IPS DF 4.7 (cell line): ENCODE measurements at regions not wholly inside any gene's neighbourhood (a gene's known extent, or its start where the extent isn't known, plus 50 kb on each side); places are given as distances from the start of the nearest gene placed in this dataset.

Source experiments
- DNase-seq: peaks from one replicate; pipeline ENCODE4 v3.0.0-alpha.2; 2013; ENCODE audit warnings: low spot score; ENCODE audit errors: extremely low read depth

DNA sequence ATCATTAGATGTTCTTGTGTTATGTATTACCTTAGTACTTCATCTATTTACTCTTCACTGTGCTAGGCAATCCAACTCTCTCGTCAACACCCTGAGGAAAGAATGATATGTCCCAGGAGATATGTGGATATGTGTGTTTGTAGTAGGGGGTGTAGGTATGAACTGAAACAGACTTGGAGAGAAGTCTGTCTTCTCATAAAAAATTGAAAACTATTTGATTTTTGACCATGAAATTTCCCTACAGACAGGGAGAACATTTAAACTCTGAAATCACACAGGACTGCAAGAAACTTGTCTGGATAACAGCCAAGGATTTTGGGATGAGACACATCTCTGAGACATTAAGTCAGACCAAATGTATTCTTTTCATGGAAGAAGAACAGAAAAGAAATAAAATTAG is 967.0 kb upstream of the FAT3 start:
- no peak for DNase-seq

DNA sequence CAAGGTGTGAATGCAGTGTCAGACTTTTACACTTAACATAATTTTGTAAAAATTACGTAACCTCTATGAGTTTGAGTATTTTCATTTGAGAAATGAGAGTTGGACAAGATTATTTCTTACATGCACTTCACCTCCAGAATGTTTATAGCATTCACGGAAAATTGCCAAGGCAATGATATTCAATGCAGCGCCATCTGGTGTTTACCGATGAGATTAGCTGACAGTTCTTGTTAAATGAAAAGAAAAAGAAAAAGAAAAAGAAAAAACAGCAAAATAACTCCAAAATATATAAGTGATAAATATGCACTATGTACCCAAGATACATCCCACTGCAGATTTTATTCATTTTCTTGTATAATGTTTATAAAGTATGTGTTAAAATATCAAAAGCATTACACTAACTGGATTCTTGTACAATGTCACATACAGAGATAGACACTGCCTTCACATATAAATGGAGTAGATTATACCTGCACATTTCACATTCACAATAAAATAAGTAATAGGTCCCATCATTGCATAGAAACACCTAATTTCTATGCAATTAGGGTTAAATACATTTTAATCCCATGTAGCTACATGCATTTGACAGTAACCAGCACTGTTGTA is 976.3 kb upstream of the FAT3 start:
- no peak for DNase-seq

- DNase-seq = no peak
Observed at GRCh38 chr11:91247009-91247735, 977.4 kb upstream of the FAT3 start.

DNA sequence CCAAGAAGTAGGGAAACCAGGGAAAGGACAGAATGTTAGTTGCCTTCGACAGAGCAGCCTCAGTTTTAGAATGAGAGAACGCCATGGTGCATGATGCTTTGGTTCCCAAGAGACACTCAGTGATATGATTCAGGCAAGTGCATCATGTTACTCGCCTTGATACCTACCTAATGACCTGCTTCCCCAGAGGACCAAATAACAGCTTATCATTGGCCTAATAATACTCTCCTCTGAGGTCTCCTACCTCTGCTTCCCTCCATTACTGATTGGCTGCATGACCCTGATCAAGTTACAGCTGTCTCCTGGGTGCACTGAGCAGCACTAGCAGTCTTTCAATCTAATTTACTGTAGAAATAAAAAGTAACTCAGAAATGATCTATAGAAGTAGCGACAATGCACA is 979.7 kb upstream of the FAT3 start:
- DNase-seq = no peak

DNA sequence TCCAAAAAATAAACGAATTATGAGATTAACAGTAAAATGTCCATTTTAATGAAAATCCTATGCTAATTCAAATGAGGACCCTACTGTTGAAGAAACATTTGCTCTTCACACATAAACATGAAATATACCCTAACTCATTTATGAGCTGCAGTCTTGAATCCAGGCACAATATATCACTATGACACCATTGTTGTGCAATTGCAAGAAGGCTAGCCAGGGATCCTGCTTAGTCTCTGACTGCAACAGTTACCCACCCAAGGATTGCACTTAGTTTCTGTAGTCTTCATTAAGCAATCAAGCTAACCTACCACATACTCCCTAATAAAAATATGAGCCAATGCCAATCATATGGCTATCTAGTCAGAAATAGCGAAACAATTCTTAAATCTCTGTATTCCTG is 981.0 kb upstream of the FAT3 start:
- no peak for DNase-seq

GRCh38 chr11:91243051-91243450 is 981.6 kb upstream of the FAT3 start:
- no peak for DNase-seq

GRCh38 chr11:91241226-91241625 is 983.4 kb upstream of the FAT3 start:
- no peak for DNase-seq

- no peak for DNase-seq
Observed at GRCh38 chr11:91239359-91239758, 985.3 kb upstream of the FAT3 start.

- DNase-seq = no peak
Observed at GRCh38 chr11:91231226-91231625, 993.4 kb upstream of the FAT3 start.

- DNase-seq = no peak
Observed at GRCh38 chr11:91230647-91231046, 994.0 kb upstream of the FAT3 start.

- no peak for DNase-seq
Observed at GRCh38 chr11:91222830-91223229, 1000.0 kb upstream of the CHORDC1 start.

- no peak for DNase-seq
Observed at GRCh38 chr11:91220476-91221202, 997.8 kb upstream of the CHORDC1 start.

DNA sequence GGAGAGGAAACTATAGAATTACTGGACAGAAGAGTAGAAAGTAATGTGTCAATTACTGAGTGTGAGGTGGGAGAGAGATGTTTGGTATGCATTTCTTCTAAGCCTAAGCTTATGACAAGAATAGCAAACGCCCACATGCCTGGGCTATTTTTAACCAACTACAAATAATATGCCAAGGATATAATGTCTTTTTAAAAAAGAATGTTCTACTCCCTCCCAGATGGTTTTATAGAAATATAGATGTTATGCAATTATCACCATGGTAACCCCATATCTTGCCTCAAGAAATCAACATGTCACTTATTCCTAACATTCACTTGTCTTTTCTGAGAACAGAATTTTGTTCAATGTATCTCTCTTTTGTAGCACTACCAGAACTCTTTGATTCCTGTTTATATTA is 996.7 kb upstream of the CHORDC1 start:
- no peak for DNase-seq

GRCh38 chr11:91209751-91210150 is 986.9 kb upstream of the CHORDC1 start:
- DNase-seq = no peak

DNA sequence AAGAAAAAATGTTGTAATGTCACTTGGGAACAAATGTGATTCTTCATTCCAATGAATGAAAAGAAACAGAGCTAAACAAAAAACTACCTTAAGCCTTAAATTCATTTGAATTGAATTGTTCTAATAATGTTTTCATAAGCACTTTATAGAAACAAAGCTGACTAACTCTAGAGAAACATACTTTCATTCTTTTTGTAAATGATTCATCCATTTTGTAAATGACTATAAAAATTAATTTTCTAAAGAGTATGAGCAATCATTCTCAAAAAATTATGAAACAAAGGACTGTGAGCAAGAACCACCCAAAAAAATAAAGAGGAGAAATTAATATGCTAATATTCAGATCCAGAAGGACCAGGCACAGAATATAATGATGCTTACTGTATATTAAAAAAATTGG is 986.5 kb upstream of the CHORDC1 start:
- no peak for DNase-seq

- no peak for DNase-seq
Observed at GRCh38 chr11:91199866-91200265, 977.0 kb upstream of the CHORDC1 start.

DNA sequence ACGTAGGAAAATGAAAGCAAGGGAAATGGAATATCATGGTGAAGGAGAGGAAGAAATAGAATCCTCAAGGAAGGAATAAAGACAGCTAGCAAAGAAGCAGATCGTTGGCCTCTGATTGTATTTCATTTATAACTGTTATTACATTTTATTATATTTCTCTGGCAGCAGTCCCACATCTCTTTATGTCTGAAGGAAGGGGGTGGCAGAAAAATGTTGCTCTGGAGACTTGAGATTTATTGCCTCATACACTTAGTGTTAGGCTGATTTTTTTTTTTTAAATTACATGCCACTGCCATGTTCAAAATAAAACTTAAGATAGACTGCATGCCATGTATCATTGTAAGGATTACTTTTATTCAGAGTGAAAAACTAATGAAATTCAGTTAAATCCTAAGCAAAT is 971.7 kb upstream of the CHORDC1 start:
- no peak for DNase-seq

GRCh38 chr11:91188484-91188883 is 965.6 kb upstream of the CHORDC1 start:
- DNase-seq = no peak

- DNase-seq = no peak
Observed at GRCh38 chr11:91187314-91187713, 964.5 kb upstream of the CHORDC1 start.

DNA sequence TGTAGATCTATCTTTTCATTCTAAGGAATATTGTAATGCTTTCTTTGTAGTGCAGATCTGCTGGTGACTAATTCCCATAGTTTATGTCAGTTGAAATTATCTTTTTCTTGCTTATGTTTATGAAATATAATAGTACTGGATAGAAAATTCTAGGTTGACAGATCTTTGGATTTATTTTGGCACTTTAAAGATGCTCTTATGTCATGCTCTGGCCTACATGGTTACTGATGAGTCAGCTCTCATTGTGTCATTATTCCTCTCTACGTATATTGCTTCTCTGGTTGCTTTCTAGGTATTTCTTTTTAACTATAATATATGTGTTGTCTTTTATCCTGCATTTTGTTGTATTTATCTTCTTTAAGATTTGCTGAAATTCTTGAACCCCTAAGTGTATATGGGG is 955.5 kb upstream of the CHORDC1 start:
- no peak for DNase-seq

- DNase-seq = no peak
Observed at GRCh38 chr11:91174734-91175133, 951.9 kb upstream of the CHORDC1 start.

GRCh38 chr11:91174193-91174592 is 951.3 kb upstream of the CHORDC1 start:
- no peak for DNase-seq

DNA sequence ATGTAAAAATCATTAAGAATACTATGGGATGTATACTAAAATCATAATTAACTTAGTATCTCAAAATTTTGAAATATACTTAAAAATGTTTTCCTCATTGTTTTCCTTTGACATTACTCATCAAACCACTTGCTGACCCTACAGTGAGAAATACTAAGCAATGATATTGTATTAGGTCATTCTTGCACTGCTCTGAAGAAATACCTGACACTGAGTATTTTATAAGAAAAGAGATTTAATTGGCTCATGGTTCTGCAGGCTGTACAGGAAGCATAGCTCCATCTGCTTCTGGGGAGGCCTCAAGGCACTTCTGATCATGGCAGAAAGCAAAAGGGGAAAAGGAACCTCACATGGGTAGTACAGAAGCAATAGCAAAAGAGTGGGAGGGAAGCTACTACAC is 950.9 kb upstream of the CHORDC1 start:
- no peak for DNase-seq
